ENCODE measurements at regions not wholly inside any gene's neighbourhood (a gene's known extent, or its start where the extent isn't known, plus 50 kb on each side); places are given as distances from the start of the nearest gene placed in this dataset.

DNA sequence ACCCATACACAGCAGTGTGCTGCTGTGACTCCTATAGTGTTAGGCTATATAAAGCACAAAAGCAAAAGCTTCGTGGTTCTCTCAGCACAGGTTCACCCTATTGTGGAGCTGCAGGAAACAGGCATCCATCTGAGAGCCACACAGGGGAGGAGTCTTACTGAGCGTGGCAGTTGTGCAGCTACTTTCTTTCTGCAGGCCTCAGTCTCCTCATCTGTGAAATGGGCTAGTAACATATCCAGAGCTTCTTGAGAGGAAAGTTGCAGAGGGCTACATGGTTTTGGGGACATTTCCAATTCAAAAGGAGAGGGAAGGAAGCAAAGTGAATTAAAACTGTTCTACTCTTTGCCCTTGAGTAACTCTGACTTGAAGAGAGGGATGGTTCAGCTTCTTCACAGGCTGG lies 142.0 kb downstream of the FOXD2 start:
- no peak for TF ChIP-seq POLR2AphosphoS5 (IDR thresholded peaks at IDR 0.05; ENCODE audit: low read depth, low read length)
- TF ChIP-seq SIN3A (IDR thresholded peaks at IDR 0.05; ENCODE audit: borderline replicate concordance, insufficient read depth, low read length) = no peak
- TF ChIP-seq, protein P1, sequence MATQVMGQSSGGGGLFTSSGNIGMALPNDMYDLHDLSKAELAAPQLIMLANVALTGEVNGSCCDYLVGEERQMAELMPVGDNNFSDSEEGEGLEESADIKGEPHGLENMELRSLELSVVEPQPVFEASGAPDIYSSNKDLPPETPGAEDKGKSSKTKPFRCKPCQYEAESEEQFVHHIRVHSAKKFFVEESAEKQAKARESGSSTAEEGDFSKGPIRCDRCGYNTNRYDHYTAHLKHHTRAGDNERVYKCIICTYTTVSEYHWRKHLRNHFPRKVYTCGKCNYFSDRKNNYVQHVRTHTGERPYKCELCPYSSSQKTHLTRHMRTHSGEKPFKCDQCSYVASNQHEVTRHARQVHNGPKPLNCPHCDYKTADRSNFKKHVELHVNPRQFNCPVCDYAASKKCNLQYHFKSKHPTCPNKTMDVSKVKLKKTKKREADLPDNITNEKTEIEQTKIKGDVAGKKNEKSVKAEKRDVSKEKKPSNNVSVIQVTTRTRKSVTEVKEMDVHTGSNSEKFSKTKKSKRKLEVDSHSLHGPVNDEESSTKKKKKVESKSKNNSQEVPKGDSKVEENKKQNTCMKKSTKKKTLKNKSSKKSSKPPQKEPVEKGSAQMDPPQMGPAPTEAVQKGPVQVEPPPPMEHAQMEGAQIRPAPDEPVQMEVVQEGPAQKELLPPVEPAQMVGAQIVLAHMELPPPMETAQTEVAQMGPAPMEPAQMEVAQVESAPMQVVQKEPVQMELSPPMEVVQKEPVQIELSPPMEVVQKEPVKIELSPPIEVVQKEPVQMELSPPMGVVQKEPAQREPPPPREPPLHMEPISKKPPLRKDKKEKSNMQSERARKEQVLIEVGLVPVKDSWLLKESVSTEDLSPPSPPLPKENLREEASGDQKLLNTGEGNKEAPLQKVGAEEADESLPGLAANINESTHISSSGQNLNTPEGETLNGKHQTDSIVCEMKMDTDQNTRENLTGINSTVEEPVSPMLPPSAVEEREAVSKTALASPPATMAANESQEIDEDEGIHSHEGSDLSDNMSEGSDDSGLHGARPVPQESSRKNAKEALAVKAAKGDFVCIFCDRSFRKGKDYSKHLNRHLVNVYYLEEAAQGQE (IDR thresholded peaks at IDR 0.05; ENCODE audit: insufficient read depth in 1 of 2, low read depth in 2 of 2, low read length in 2 of 2) = no peak
- no peak for TF ChIP-seq TAF1 (IDR thresholded peaks at IDR 0.05; ENCODE audit: borderline replicate concordance, insufficient read depth, low read length)
- TF ChIP-seq FOXP2 (optimal IDR thresholded peaks at IDR 0.05; ENCODE audit: borderline replicate concordance, extremely low read depth, extremely low read length, insufficient read depth) = no peak
